Kidney (tissue), 13 donors: ENCODE measurements at regions not wholly inside any gene's neighbourhood (a gene's known extent, or its start where the extent isn't known, plus 50 kb on each side); places are given as distances from the start of the nearest gene placed in this dataset.

ENCODE experiments used
- DNase-seq, 5 donors: peaks; one replicate each; pipeline ENCODE4 v3.0.0-alpha.2; 2013 to 2020
- FAIRE-seq: peaks from 2 replicates; lab custom pipeline; 2012; peaks lifted over from hg19 to GRCh38; lab: Jason Lieb, UNC
- H3K27ac ChIP-seq, 2 donors: one replicate each; pipeline ENCODE4 v1.7.0; 2013; ENCODE audit warnings: low read depth in 2 of 2, low read length in 2 of 2, inconsistent platforms in 1 of 2
- H3K27me3 ChIP-seq: one replicate; pipeline ENCODE4 v1.7.1; 2013; ENCODE audit warnings: low read length, inconsistent platforms; ENCODE audit not compliant: control insufficient read depth, insufficient read depth
- H3K36me3 ChIP-seq, 3 donors: one replicate each; pipeline versions ENCODE4 v1.7.0 to v1.7.1; 2013; ENCODE audit warnings: low read length in 3 of 3, control low read depth in 1 of 3, inconsistent platforms in 1 of 3; ENCODE audit not compliant: insufficient read depth in 3 of 3, control insufficient read depth in 2 of 3
- H3K4me1 ChIP-seq, 3 donors: one replicate each; pipeline versions ENCODE4 v1.7.0 to v1.7.1; 2013; ENCODE audit warnings: low read length in 3 of 3, inconsistent platforms in 1 of 3, low read depth in 1 of 3; ENCODE audit not compliant: control insufficient read depth in 2 of 3, insufficient read depth in 2 of 3
- H3K4me3 ChIP-seq, 3 donors: one replicate each; pipeline versions ENCODE4 v1.7.0 to v1.8.1; 2013; ENCODE audit warnings: low read length in 3 of 3, control low read depth in 1 of 3, inconsistent platforms in 1 of 3
- H3K9ac ChIP-seq, 3 donors: one replicate each; pipeline versions ENCODE4 v1.7.0 to v1.7.1; 2013; ENCODE audit warnings: low read length in 3 of 3, control low read depth in 1 of 3, inconsistent platforms in 1 of 3
- H3K9me3 ChIP-seq, 3 donors: one replicate each; pipeline versions ENCODE4 v1.7.0 to v1.7.1; 2013; ENCODE audit warnings: low read length in 3 of 3, control low read depth in 1 of 3, inconsistent platforms in 1 of 3; ENCODE audit not compliant: control insufficient read depth in 2 of 3, insufficient read depth in 1 of 3
- CTCF ChIP-seq: IDR thresholded peaks from 3 replicates; pipeline ENCODE4 v1.5.1; 2012; ENCODE audit warnings: mild to moderate bottlenecking, moderate library complexity, borderline replicate concordance; ENCODE audit not compliant: insufficient read depth; ENCODE audit errors: extremely low read depth
- intact Hi-C: fragments of 100-400 bp; cut with DNase I; formaldehyde crosslinking; loops from one replicate; pipeline ENCODE4 v1.11.1; 2022
- donor health status: control.
- donor health status: control.
- donor health status: control.
- donor health status: control.
- donor health status: control.
- donor health status: DM: yes; HTN: yes; CAD: no.
- donor health status: Normal renal cell carcinoma (clear cell type).

GRCh38 chr2:114238910-114239559 lies 203.4 kb upstream of the DPP10 start:
- DNase-seq (no peak), FAIRE-seq (no peak)
- Histone ChIP-seq H3K27me3 (no peaks in the 10 kb centered on the region), H3K27ac (no peak overlapping the region), H3K9ac (no peak overlapping the region), H3K9me3 (peaks cover 0 to 11% (median 0%) of the 10 kb centered on the region in 3 donors), H3K4me1 (no peaks in the 10 kb centered on the region), H3K4me3 (no peak overlapping the region), H3K36me3 (no peaks in the 10 kb centered on the region)
- TF ChIP-seq CTCF: no peak
- intact Hi-C loops: no loop called here

GRCh38 chr2:114248648-114249047 lies 193.8 kb upstream of the DPP10 start:
- no peak overlapping the region for H3K9ac ChIP-seq
- H3K9me3 ChIP-seq: no peaks in the 10 kb centered on the region
- intact Hi-C loops: no loop called here
- FAIRE-seq (no peak), DNase-seq (no peak)
- TF ChIP-seq CTCF: no peak
- no peaks in the 10 kb centered on the region for H3K27me3 ChIP-seq
- no peak overlapping the region for H3K27ac ChIP-seq
- H3K36me3 ChIP-seq: no peaks in the 10 kb centered on the region
- H3K4me1 ChIP-seq: no peaks in the 10 kb centered on the region
- no peak overlapping the region for H3K4me3 ChIP-seq

- Histone ChIP-seq H3K36me3 (no peaks in the 10 kb centered on the region), H3K27me3 (no peaks in the 10 kb centered on the region), H3K27ac (no peak overlapping the region), H3K9ac (no peak overlapping the region), H3K9me3 (no peaks in the 10 kb centered on the region), H3K4me1 (no peaks in the 10 kb centered on the region), H3K4me3 (no peak overlapping the region)
- TF ChIP-seq CTCF: no peak
- intact Hi-C loops: no loop called here
- DNase-seq (no peak), FAIRE-seq (no peak)
Observed at GRCh38 chr2:114252713-114253112, 189.7 kb upstream of the DPP10 start.

GRCh38 chr2:114254875-114255274 lies 187.6 kb upstream of the DPP10 start:
- H3K4me1 ChIP-seq: no peaks in the 10 kb centered on the region
- H3K4me3 ChIP-seq: no peak overlapping the region
- TF ChIP-seq CTCF: no peak
- FAIRE-seq (no peak), DNase-seq (no peak)
- H3K36me3 ChIP-seq: no peaks in the 10 kb centered on the region
- intact Hi-C loops: no loop called here
- no peak overlapping the region for H3K27ac ChIP-seq
- no peaks in the 10 kb centered on the region for H3K27me3 ChIP-seq
- no peak overlapping the region for H3K9ac ChIP-seq
- no peaks in the 10 kb centered on the region for H3K9me3 ChIP-seq
